IMR-90 (cell line): ENCODE measurements at regions not wholly inside any gene's neighbourhood (a gene's known extent, or its start where the extent isn't known, plus 50 kb on each side); places are given as distances from the start of the nearest gene placed in this dataset.
A peak's percentile ranks its signal among the peaks of the same experiment; 100 is the strongest.

Experiments used
- ATAC-seq: fragments of 200-7000 bp; cut with Tn5 transposase; 2 replicates; pipeline ENCODE4 v1.9.1; 2020; ENCODE audit warnings: low read depth, mild to moderate bottlenecking, moderate library complexity
- BruUV-seq: library from RNA; stranded (reverse); fragments of 400-500 nt; replicated peaks from 2 replicates; lab custom pipeline; 2021; lab: Mats Ljungman, UMichigan
- CTCF ChIA-PET: fragments of 300-600 bp; formaldehyde crosslinking; extraction: SDS; loops from one replicate; lab custom pipeline; 2021; ENCODE audit warnings: antibody characterized with exemption; lab: Yijun Ruan, JAX
- POLR2A ChIA-PET: fragments of 300-600 bp; sonication (Branson Sonifier 250); formaldehyde crosslinking; loops from one replicate; lab custom pipeline; 2022; ENCODE audit warnings: antibody characterized with exemption; ENCODE audit not compliant: unreplicated experiment; lab: Charles Lee
- DNase-seq: peaks from one replicate; pipeline ENCODE4 v3.0.0; 2013
- H2AFZ ChIP-seq: replicated peaks from 2 replicates; pipeline ENCODE3; 2013; ENCODE audit warnings: low read length, mild to moderate bottlenecking; ENCODE audit not compliant: poor library complexity
- H2AK5ac ChIP-seq: 2 replicates; pipeline ENCODE4 v1.6.1; 2013; ENCODE audit warnings: low read depth, low read length, inconsistent platforms
- H2AK9ac ChIP-seq: replicated peaks from 2 replicates; pipeline ENCODE3; 2013; ENCODE audit warnings: mild to moderate bottlenecking, low read depth, low read length, moderate library complexity; ENCODE audit not compliant: poor library complexity
- H2BK120ac ChIP-seq: 2 replicates; pipeline ENCODE4 v1.6.1; 2013; ENCODE audit warnings: low read depth, low read length, inconsistent platforms
- H2BK15ac ChIP-seq: 3 replicates; pipeline ENCODE4 v1.6.1; 2013; ENCODE audit warnings: low read depth, low read length, inconsistent platforms
- H2BK20ac ChIP-seq: 2 replicates; pipeline ENCODE4 v1.6.1; 2013; ENCODE audit warnings: low read depth, mild to moderate bottlenecking, inconsistent platforms, low read length, moderate library complexity
- H2BK5ac ChIP-seq: 2 replicates; pipeline ENCODE4 v1.6.1; 2013; ENCODE audit warnings: mild to moderate bottlenecking, low read depth, low read length, inconsistent platforms; ENCODE audit not compliant: poor library complexity, severe bottlenecking
- H3K14ac ChIP-seq: replicated peaks from 2 replicates; pipeline ENCODE4 v1.6.1; 2013; ENCODE audit warnings: low read depth, low read length, inconsistent platforms
- H3K18ac ChIP-seq: 2 replicates; pipeline ENCODE4 v1.6.1; 2013; ENCODE audit warnings: low read depth, low read length, control low read depth
- H3K23ac ChIP-seq: 2 replicates; pipeline ENCODE4 v1.6.1; 2013; ENCODE audit warnings: low read depth, low read length, inconsistent platforms
- H3K27ac ChIP-seq: 2 replicates; pipeline ENCODE4 v1.5.1; 2013; ENCODE audit warnings: mild to moderate bottlenecking, control low read depth, low read length; ENCODE audit not compliant: insufficient read depth
- H3K27me3 ChIP-seq: 2 replicates; pipeline ENCODE4 v1.6.1; 2013; ENCODE audit warnings: low read length; ENCODE audit not compliant: control insufficient read depth, insufficient read depth
- H3K36me3 ChIP-seq: 2 replicates; pipeline ENCODE4 v1.6.1; 2013; ENCODE audit warnings: low read length, mixed read lengths; ENCODE audit not compliant: control insufficient read depth, insufficient read depth
- H3K4ac ChIP-seq: 2 replicates; pipeline ENCODE4 v1.6.1; 2013; ENCODE audit warnings: low read depth, low read length, inconsistent platforms
- H3K4me1 ChIP-seq: 2 replicates; pipeline ENCODE4 v1.6.1; 2013; ENCODE audit warnings: low read length, mixed read lengths; ENCODE audit not compliant: control insufficient read depth, insufficient read depth
- H3K4me2 ChIP-seq: 2 replicates; pipeline ENCODE4 v1.6.1; 2013; ENCODE audit warnings: low read depth, mild to moderate bottlenecking, control low read depth, low read length, moderate library complexity
- H3K4me3 ChIP-seq: 2 replicates; pipeline ENCODE4 v1.5.1; 2013; ENCODE audit warnings: low read depth, mild to moderate bottlenecking, control low read depth, low read length, moderate library complexity; ENCODE audit not compliant: insufficient read depth
- H3K56ac ChIP-seq: 2 replicates; pipeline ENCODE4 v1.6.1; 2013; ENCODE audit warnings: low read length, inconsistent platforms; ENCODE audit not compliant: insufficient read depth; ENCODE audit errors: extremely low read depth
- H3K79me1 ChIP-seq, 2 experiments: 2 replicates each; pipeline ENCODE4 v1.6.1; 2013; ENCODE audit warnings: low read length in 2 of 2, inconsistent platforms in 1 of 2, low read depth in 1 of 2
- H3K9ac ChIP-seq: 2 replicates; pipeline ENCODE4 v1.6.1; 2013; ENCODE audit warnings: low read depth, low read length, control low read depth
- H3K9me1 ChIP-seq: 2 replicates; pipeline ENCODE4 v1.6.1; 2013; ENCODE audit warnings: low read length, inconsistent platforms; ENCODE audit not compliant: insufficient read depth
- H3K9me3 ChIP-seq: 2 replicates; pipeline ENCODE4 v1.6.1; 2013; ENCODE audit warnings: low read length; ENCODE audit not compliant: control insufficient read depth, insufficient read depth
- H4K20me1 ChIP-seq: 2 replicates; pipeline ENCODE4 v1.6.1; 2013; ENCODE audit warnings: low read length, inconsistent platforms; ENCODE audit not compliant: insufficient read depth
- H4K5ac ChIP-seq: 2 replicates; pipeline ENCODE4 v1.6.1; 2013; ENCODE audit warnings: mild to moderate bottlenecking, low read depth, low read length, control low read depth
- H4K8ac ChIP-seq, 2 experiments: 2 replicates each; pipeline ENCODE4 v1.6.1; 2013; ENCODE audit warnings: low read depth in 2 of 2, low read length in 2 of 2, control low read depth in 1 of 2, inconsistent platforms in 1 of 2
- H4K91ac ChIP-seq: 2 replicates; pipeline ENCODE4 v1.6.1; 2013; ENCODE audit warnings: low read depth, low read length, inconsistent platforms; ENCODE audit not compliant: insufficient read depth
- BHLHE40 ChIP-seq: fragments of 150-350 bp; IDR thresholded peaks from 2 replicates; pipeline ENCODE4 v1.6.1; 2016; ENCODE audit warnings: mild to moderate bottlenecking, low read depth, low read length
- ELK1 ChIP-seq: fragments of 150-350 bp; IDR thresholded peaks from 2 replicates; pipeline ENCODE4 v1.6.1; 2016; ENCODE audit warnings: low read depth, mild to moderate bottlenecking, low read length, moderate library complexity, borderline replicate concordance
- FOS ChIP-seq: fragments of 150-350 bp; IDR thresholded peaks from 2 replicates; pipeline ENCODE4 v1.6.1; 2016; ENCODE audit warnings: low read depth, low read length
- MXI1 ChIP-seq: IDR thresholded peaks from 2 replicates; pipeline ENCODE4 v1.6.1; 2012; ENCODE audit warnings: low read depth, mild to moderate bottlenecking, low read length, moderate library complexity, borderline replicate concordance
- RAD21 ChIP-seq: IDR thresholded peaks from 2 replicates; pipeline ENCODE4 v1.6.1; 2012; ENCODE audit warnings: low read length, improper control_type of control experiment
- SMC3 ChIP-seq: fragments of 150-350 bp; IDR thresholded peaks from 2 replicates; pipeline ENCODE4 v1.6.1; 2016; ENCODE audit warnings: low read depth, mild to moderate bottlenecking, antibody characterized with exemption, low read length, moderate library complexity
- USF2 ChIP-seq: fragments of 150-350 bp; IDR thresholded peaks from 2 replicates; pipeline ENCODE4 v1.6.1; 2017; ENCODE audit warnings: mild to moderate bottlenecking, antibody characterized with exemption, low read length, low read depth
- WGBS, 2 experiments: methylation state at CpG; one replicate each; pipeline versions ENCODE4 v1.1.5 to v1.1.7; 2013; ENCODE audit warnings: missing lambda C conversion rate in 2 of 2; ENCODE audit not compliant: insufficient read length in 1 of 2; ENCODE audit errors: extremely low coverage in 2 of 2; 5-methylcytosine and 5-hydroxymethylcytosine counted together
- dilution Hi-C: fragments of 300-500 bp; cut with HindIII; formaldehyde crosslinking; loops from one replicate; pipeline ENCODE4 v1.14.3; 2018; ENCODE audit warnings: low sequenced_read_pairs; ENCODE audit not compliant: unreplicated experiment
- in situ Hi-C: fragments of 300-500 bp; cut with MboI; formaldehyde crosslinking; loops from 3 replicates; pipeline ENCODE4 v1.14.3; 2019; ENCODE audit warnings: low sequenced_read_pairs, inconsistent platforms, mixed read lengths
- intact Hi-C: fragments of 100-400 bp; cut with micrococcal nuclease; formaldehyde crosslinking; loops from 2 replicates; pipeline ENCODE4 v1.10.0; 2022

- Histone ChIP-seq H3K56ac (no peak overlapping the region), H2BK120ac (peak overlapping the region; percentile 9), H2BK5ac (no peak overlapping the region), H2AK5ac (no peak overlapping the region), H3K14ac (peak overlapping the region; percentile 54; the same call in 1 of the 2 replicates), H3K27ac (no peak overlapping the region), H4K91ac (no peak overlapping the region), H2AFZ (peak overlapping the region; percentile 66), H3K4me3 (no peak overlapping the region), H3K79me1 (no peaks in the 10 kb centered on the region), H3K9me1 (no peaks in the 10 kb centered on the region), H4K5ac (no peak overlapping the region; the same call in 1 of the 2 replicates), H3K27me3 (no peaks in the 10 kb centered on the region), H3K4me2 (peak overlapping the region; percentile 30), H3K36me3 (no peaks in the 10 kb centered on the region), H4K20me1 (no peaks in the 10 kb centered on the region), H3K18ac (0 out of 2 replicates have a peak overlapping the region, but pooled peaks have one; percentile 16), H4K8ac (peak overlapping the region in 1 of 2 experiments; percentile 69; a peak in 2 of 4 replicates), H3K9ac (no peak overlapping the region), H2AK9ac (no peak overlapping the region), H3K9me3 (no peaks in the 10 kb centered on the region), H2BK20ac (0 out of 2 replicates have a peak overlapping the region, but pooled peaks have one; percentile 26), H2BK15ac (0 out of 3 replicates have a peak overlapping the region, but pooled peaks have one; percentile 60), H3K4ac (no peak overlapping the region; the same call in 1 of the 2 replicates), H3K23ac (peak overlapping the region; percentile 48; the same call in 1 of the 2 replicates), H3K4me1 (peaks cover 3% of the 10 kb centered on the region; the same call in 1 of the 2 replicates)
- BruUV-seq: no TSS peak
- in situ Hi-C loops (no loop called here), dilution Hi-C loops (no loop called here), intact Hi-C loops (no loop called here)
- CTCF ChIA-PET: no interaction called here
- DNase-seq: no peak
- no peak for ATAC-seq
- POLR2A ChIA-PET: interaction anchor here (0.6 kb wide), 1 partner anchor 544 kb away, joined by 3 read pairs; no protein-coding TSS in a partner anchor
- TF ChIP-seq FOS (no peak), USF2 (no peak), ELK1 (no peak), RAD21 (no peak), MXI1 (no peak), BHLHE40 (no peak), SMC3 (no peak)
- WGBS, 2 experiments: no CpG with 5 or more reads among the region's 7 CpGs
Observed at GRCh38 chr6:139917951-139918630, 543.6 kb upstream of the CITED2 start.
